GM18868 (cell line): ENCODE measurements at regions not wholly inside any gene's neighbourhood (a gene's known extent, or its start where the extent isn't known, plus 50 kb on each side); places are given as distances from the start of the nearest gene placed in this dataset.
"Not testable (repeated sequence)": the region's sequence is repeated elsewhere in the genome, so short reads cannot be mapped to it uniquely, and the experiment has no call there.

ENCODE experiments used
- ATAC-seq: cut with Tn5 transposase; IDR thresholded peaks from one replicate; pipeline ENCODE4 v1.9.1; 2021; ENCODE audit warnings: mild to moderate bottlenecking, moderate library complexity; ENCODE audit not compliant: unreplicated experiment

GRCh38 chr17:77794846-77795245, 163.7 kb upstream of the TNRC6C start:
- no peak for ATAC-seq

DNA sequence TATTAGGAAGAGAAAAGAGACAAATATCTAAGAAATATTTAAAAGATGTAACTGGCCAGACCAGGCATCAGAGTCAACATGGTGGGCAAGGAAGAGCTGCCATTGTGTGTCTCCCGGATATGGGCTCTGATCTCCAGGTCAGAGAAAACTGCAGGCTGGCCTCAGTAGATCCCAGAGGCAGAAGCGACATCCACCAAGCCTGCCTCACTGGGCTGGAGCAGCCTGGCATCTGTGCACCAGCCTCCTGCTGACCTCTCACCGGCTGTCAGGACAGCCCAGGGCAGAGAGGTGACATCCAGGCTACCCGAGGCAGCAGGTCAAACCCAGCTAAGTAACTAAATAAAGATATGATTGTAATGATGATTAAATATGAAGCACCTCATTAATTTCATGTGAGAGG, 162.8 kb upstream of the TNRC6C start:
- ATAC-seq, result no peak

GRCh38 chr17:77796176-77796860, 162.2 kb upstream of the TNRC6C start:
- no peak for ATAC-seq

DNA sequence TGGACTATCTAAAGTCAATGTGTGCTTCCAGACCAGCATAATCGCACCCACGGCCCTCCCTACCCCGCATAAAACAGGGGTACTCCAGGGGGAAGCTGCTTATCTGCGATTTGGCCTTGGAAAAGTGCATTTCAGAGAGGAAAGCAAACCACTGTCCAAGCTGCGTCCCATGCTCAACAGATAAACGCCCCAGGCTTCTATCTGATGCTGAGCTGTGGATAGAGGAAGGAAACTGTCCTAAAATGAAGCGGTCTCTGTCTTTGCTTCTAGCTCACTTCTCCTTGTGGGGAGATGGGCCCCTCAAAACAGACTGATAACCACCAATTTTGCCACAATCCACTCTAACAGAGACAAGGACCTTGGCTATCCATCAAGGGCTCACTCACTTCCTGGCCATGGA, 160.5 kb upstream of the TNRC6C start:
- no peak for ATAC-seq

- no peak for ATAC-seq
Observed at GRCh38 chr17:77798481-77798880, 160.0 kb upstream of the TNRC6C start.

DNA sequence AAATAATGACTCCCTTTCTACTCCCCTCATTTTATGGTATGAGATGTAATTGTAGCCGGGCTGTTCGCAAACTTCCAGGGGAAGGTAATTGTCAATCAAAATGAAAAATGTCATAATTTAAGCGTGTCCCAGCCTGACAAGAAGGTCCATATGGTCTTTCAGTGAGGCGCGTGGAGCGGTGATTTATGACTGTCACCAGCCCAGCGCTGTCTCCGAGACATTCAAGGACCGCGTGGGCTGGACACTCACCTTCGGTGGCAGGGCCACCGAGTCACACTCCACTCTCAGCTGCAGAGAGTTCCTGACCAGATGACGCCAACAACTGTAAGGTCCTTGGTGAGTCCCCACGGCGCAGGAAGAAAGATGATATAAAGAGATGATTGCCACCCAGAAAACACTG, 157.7 kb upstream of the TNRC6C start:
- no peak for ATAC-seq

- no peak for ATAC-seq
Observed at GRCh38 chr17:77801545-77802332, 156.8 kb upstream of the TNRC6C start.

- ATAC-seq, result no peak
Observed at GRCh38 chr17:77802333-77802615, 156.2 kb upstream of the TNRC6C start.

DNA sequence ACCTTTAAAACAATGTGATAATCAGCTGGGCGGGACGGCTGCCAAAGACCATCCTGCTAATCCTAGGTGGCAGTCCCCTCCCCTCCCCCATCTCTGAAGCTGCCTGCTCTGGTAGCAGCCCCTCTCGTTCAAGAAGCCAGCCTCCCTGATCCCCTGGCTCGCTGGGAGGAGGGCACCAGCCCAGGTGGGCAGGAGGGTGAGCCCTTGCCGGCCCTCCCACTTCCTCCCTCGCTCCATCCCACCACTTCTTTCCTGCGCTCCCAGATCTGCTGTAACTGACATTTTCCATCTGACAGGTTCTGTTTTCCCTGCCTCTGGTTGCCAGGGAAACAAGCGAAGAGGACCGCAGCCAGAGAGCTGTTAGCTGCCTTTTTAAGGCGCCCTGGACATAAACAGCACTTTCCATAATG, 155.7 kb upstream of the TNRC6C start:
- no peak for ATAC-seq

DNA sequence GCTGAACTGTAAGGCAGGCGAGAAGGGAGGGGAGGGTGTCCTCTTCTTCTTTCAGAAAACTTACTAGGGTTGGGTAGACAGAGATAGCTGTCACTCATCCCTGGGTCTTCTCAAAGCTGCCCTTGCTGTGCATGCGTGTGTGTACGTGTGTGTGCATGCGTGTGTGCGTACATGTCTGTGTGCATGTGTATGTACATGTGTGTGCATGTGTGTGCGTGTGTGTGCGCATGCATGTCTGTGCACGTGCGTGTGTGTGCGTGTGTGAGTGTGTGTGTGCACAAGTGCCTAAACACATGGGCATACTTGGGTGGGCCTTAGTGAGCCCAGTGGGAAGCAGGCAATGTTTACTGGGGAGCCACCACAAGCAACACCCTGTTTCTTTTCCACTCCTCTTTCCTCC, 154.8 kb upstream of the TNRC6C start:
- ATAC-seq, result no peak

GRCh38 chr17:77804796-77805426, 153.6 kb upstream of the TNRC6C start:
- no peak for ATAC-seq

DNA sequence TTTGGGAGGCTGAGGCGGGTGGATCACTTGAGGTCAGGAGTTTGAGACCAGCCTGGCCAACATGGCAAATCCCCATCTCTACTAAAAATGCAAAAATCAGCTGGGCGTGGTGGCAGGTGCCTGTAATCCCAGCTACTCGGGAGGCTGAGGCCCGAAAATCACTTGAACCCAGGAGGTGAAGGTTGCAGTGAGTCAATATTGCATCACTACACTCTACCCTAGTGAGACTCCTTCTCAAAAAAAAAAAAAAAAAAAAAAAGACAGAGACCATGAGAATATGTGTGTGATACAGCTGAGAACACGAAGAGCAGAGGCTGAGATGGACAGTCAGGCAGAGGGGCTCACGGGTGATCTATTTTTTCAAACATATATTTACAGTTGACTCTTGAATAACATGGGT, 152.5 kb upstream of the TNRC6C start:
- not testable (repeated sequence) for ATAC-seq

DNA sequence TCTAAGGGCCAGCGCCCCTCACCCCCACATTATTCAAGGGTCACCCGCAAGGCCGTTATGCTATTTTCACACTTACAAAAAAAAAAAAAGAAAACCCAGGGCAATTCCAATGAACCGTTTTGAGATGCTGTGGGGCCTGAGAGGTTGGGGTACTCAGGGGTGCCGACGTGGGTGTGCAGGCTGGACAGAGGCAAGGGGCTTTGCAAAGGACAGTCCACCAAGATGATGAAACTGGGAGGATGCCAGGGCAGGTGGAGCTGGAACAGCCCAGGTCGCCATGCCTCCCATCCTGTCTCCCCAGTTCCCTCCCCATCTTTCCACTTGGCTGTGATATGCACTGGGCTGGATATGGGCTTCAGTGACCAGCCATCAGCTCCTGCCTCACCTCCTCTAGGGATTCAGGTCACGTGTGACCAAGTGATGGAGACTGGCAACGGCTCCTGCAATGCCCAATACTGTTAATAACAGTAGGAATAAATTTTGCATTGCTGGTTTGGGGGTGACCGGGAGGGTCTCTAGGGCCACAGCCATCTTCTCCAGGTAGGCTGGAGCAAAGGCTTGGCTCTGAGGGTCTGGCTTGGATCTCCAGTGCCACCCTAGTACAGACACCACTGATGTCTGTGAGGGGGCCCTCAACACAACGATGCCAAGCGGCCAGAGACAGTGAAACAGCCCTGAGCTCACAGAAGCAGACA, 151.3 kb upstream of the TNRC6C start:
- no peak for ATAC-seq

DNA sequence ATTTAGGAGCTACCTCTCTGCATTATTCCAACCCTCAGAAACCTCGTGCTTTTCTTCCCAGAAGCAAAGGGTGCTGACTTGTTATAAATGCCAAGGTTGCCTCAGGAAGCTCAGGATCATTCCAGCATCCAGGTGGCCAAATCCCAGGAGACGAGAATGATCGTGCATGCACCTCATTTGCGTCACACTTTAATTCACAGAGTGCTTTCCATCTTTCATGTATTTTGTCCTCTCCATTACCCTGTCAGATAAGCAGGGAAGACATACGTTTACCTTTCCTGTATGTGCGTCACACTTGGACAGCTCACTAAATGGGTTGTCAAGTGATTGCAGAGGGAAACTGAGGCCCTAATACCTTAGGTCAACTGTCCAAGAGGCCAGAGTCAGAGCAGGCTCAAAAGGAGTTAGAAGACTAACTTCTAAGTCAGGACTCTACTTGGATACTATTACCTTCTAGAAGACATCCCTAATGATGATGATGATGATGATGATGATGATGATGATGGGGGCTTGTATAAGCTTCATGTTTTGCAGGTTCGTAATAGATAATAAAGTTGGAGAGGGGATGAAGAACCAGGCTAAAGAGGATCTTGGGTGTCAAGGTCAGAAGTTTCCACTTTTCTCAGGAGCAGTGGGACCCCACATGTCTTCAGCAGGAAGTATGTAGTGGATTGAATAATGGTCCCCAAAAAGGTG, 150.6 kb upstream of the TNRC6C start:
- ATAC-seq, result no peak

- ATAC-seq, result no peak
Observed at GRCh38 chr17:77808686-77809425, 149.6 kb upstream of the TNRC6C start.

DNA sequence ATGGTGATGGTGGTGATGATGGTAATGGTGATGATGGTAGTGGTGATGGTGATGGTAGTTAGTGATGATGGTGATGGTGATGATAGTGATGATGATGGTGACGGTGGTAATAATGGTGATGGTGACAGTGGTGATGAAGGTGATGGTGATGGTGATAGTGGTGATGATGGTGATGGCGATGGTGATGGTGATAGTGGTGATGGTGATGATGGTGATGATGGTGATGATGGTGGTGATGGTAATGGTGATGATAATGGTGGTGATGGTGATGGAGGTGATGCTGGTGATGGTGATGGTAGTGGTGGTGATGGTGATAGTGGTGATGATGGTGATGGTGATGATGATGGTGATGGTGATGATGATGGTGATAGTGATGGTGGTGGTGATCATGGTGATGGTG, 148.7 kb upstream of the TNRC6C start:
- no peak for ATAC-seq

- no peak for ATAC-seq
Observed at GRCh38 chr17:77810536-77810935, 148.0 kb upstream of the TNRC6C start.

DNA sequence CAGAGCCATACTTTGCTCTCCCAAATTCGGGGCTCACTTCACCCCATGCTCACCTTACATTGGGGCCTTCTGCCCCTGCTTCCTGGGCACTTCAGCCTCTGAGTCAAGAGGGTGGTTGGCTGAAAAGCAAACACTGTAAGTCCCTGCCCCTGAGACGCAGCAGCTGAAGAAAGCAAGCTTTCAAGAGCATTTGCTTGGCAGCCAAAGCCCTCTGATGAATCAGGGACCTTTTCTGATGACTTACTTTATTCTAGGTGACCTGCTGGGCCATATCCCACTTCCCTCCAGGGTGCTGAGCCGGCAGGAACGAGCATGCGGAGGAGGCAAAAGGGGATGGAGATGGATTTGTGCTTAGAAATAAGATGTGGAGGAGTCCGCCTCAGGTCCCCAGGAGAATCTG, 147.0 kb upstream of the TNRC6C start:
- ATAC-seq, result no peak

DNA sequence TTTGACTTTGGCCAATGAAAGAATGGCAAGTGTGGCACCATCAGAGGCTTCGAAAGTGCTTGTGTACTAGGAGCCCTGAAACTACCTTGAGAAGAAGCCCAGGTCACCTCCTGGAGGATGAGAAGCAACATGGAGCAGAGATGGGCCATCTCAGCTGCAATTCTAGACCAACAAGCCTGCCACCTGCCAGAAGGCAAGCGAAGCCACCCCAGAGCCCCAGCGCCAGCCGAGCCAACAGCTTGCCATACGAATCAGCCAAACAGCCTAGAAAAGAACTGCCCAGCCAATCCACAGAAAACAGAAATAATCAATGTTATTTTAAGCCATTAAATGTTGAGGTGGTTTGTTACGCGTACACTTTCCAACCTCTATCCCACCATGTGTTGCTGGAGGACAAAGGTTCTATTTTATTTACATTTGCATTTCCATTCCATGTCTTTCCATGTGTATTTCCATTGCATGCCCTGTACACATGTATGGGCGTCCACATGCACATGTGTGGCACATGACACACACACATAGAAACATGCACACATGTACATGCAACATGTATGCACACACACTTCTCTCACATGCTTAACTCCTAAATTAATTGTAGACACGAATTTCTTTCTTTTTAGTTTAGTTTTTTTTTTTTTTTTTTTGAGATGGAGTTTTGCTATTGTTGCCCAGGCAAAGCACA, 144.3 kb upstream of the TNRC6C start:
- no peak for ATAC-seq
